Bronchial epithelial cell (primary cell): ENCODE measurements at regions not wholly inside any gene's neighbourhood (a gene's known extent, or its start where the extent isn't known, plus 50 kb on each side); places are given as distances from the start of the nearest gene placed in this dataset.
A peak's percentile ranks its signal among the peaks of the same experiment; 100 is the strongest.

Experiments
- DNase-seq: peaks from one replicate; pipeline ENCODE4 v3.0.0-alpha.2; 2010; ENCODE audit warnings: low read depth
- FAIRE-seq: peaks from 2 replicates; lab custom pipeline; 2011; peaks lifted over from hg19 to GRCh38; lab: Jason Lieb, UNC
- H3K27me3 ChIP-seq: 2 replicates; pipeline ENCODE4 v1.5.1; 2011; ENCODE audit warnings: low read length; ENCODE audit not compliant: control insufficient read depth, insufficient read depth
- H3K36me3 ChIP-seq: 2 replicates; pipeline ENCODE4 v1.5.1; 2011; ENCODE audit warnings: low read length; ENCODE audit not compliant: control insufficient read depth, insufficient read depth
- H3K4me3 ChIP-seq: 2 replicates; pipeline ENCODE4 v1.5.1; 2011; ENCODE audit warnings: mild to moderate bottlenecking, low read depth, low read length, control low read depth
- CTCF ChIP-seq: IDR thresholded peaks from 2 replicates; pipeline ENCODE4 v1.5.1; 2011; ENCODE audit warnings: mild to moderate bottlenecking, moderate library complexity, low read length, control low read depth, inconsistent platforms; ENCODE audit not compliant: insufficient read depth, severe bottlenecking

GRCh38 chr12:114904254-114905003 lies 220.5 kb upstream of the TBX3 start:
- FAIRE-seq (peak; percentile 52), DNase-seq (no peak)
- no peaks in the 10 kb centered on the region for H3K36me3 ChIP-seq
- H3K4me3 ChIP-seq = no peak overlapping the region
- no peaks in the 10 kb centered on the region for H3K27me3 ChIP-seq
- no peak for TF ChIP-seq CTCF

- no peaks in the 10 kb centered on the region for H3K27me3 ChIP-seq
- no peak overlapping the region for H3K4me3 ChIP-seq
- no peak for FAIRE-seq
- no peaks in the 10 kb centered on the region for H3K36me3 ChIP-seq
- DNase-seq = no peak
- TF ChIP-seq CTCF = no peak
These were observed 219.2 kb upstream of the TBX3 start for GRCh38 chr12:114903083-114903691.

- no peak for TF ChIP-seq CTCF
- FAIRE-seq = no peak
- no peaks in the 10 kb centered on the region for H3K27me3 ChIP-seq
- DNase-seq = no peak
- H3K36me3 ChIP-seq = no peaks in the 10 kb centered on the region
- H3K4me3 ChIP-seq = no peak overlapping the region
These were observed 218.7 kb upstream of the TBX3 start for GRCh38 chr12:114902665-114903064.

- no peak for TF ChIP-seq CTCF
- DNase-seq (no peak), FAIRE-seq (no peak)
- Histone ChIP-seq H3K27me3 (no peaks in the 10 kb centered on the region), H3K4me3 (no peak overlapping the region), H3K36me3 (no peaks in the 10 kb centered on the region)
These were observed 217.3 kb upstream of the TBX3 start for GRCh38 chr12:114901316-114901715.

- no peak for FAIRE-seq
- Histone ChIP-seq H3K27me3 (no peaks in the 10 kb centered on the region), H3K36me3 (no peaks in the 10 kb centered on the region)
These were observed 214.2 kb upstream of the TBX3 start for GRCh38 chr12:114898159-114898558.

More at GRCh38 chr12:114898159-114898558, 214.2 kb upstream of the TBX3 start:
- H3K4me3 ChIP-seq = no peak overlapping the region
- DNase-seq = no peak
- TF ChIP-seq CTCF = no peak
